H1 (cell line): ENCODE measurements at regions not wholly inside any gene's neighbourhood (a gene's known extent, or its start where the extent isn't known, plus 50 kb on each side); places are given as distances from the start of the nearest gene placed in this dataset.

Experiments
- CTCF ChIA-PET: fragments of 300-600 bp; sonication (Branson Sonifier 250); formaldehyde crosslinking; loops from one replicate; lab custom pipeline; 2021; ENCODE audit not compliant: partially characterized antibody; lab: Charles Lee
- POLR2A ChIA-PET: fragments of 300-600 bp; sonication (Branson Sonifier 250); formaldehyde crosslinking; loops from one replicate; lab custom pipeline; 2021; ENCODE audit warnings: inconsistent platforms; ENCODE audit not compliant: partially characterized antibody; lab: Charles Lee
- DNase-seq, 2 experiments: peaks; one replicate each; pipeline versions ENCODE4 v3.0.0 to v3.0.0-alpha.2; 2010 to 2022; ENCODE audit warnings: low spot score in 2 of 2, low read depth in 1 of 2, mixed read lengths in 1 of 2
- FAIRE-seq: peaks from 2 replicates; lab custom pipeline; 2011; peaks lifted over from hg19 to GRCh38; lab: Jason Lieb, UNC
- H2AFZ ChIP-seq: 2 replicates; pipeline ENCODE4 v1.8.1; 2012; ENCODE audit warnings: low read length, inconsistent platforms
- H2AK5ac ChIP-seq: 2 replicates; pipeline ENCODE4 v1.6.1; 2013; ENCODE audit warnings: low read depth, low read length
- H2BK120ac ChIP-seq: replicated peaks from 2 replicates; pipeline ENCODE3; 2013; ENCODE audit warnings: low read depth, low read length, inconsistent platforms
- H2BK12ac ChIP-seq: 2 replicates; pipeline ENCODE4 v1.6.1; 2013; ENCODE audit warnings: low read depth, low read length
- H2BK15ac ChIP-seq: 2 replicates; pipeline ENCODE4 v1.6.1; 2013; ENCODE audit warnings: low read length
- H2BK20ac ChIP-seq: 2 replicates; pipeline ENCODE4 v1.6.1; 2013; ENCODE audit warnings: low read length
- H2BK5ac ChIP-seq: 2 replicates; pipeline ENCODE4 v1.6.1; 2013; ENCODE audit warnings: low read depth, low read length
- H3K14ac ChIP-seq: 2 replicates; pipeline ENCODE4 v1.6.1; 2013; ENCODE audit warnings: inconsistent platforms; ENCODE audit not compliant: insufficient read length
- H3K18ac ChIP-seq: 2 replicates; pipeline ENCODE4 v1.6.1; 2013; ENCODE audit warnings: low read length; ENCODE audit errors: extremely low read depth
- H3K23ac ChIP-seq: 2 replicates; pipeline ENCODE4 v1.6.1; 2013; ENCODE audit warnings: inconsistent platforms; ENCODE audit not compliant: insufficient read length
- H3K23me2 ChIP-seq: 2 replicates; pipeline ENCODE4 v1.6.1; 2013; ENCODE audit warnings: low read depth, low read length
- H3K27ac ChIP-seq: 2 replicates; pipeline ENCODE4 v1.6.1; 2011; ENCODE audit warnings: low read depth, low read length, inconsistent platforms
- H3K27me3 ChIP-seq, 4 experiments: replicated peaks in 1 of 4; 1 replicate in 1 of 4; 2 replicates in 3 of 4; pipeline versions ENCODE4 v1.6.1 to v1.8.1; 2011 to 2013; ENCODE audit warnings: low read length in 3 of 4, mild to moderate bottlenecking in 3 of 4, inconsistent platforms in 2 of 4, mixed read lengths in 2 of 4, moderate library complexity in 1 of 4; ENCODE audit not compliant: control insufficient read depth in 3 of 4, insufficient read depth in 3 of 4; ENCODE audit errors: extremely low read depth in 1 of 4
- H3K36me3 ChIP-seq, 4 experiments: 2 replicates each; pipeline versions ENCODE4 v1.6.1 to v1.8.1; 2011 to 2013; ENCODE audit warnings: mild to moderate bottlenecking in 4 of 4, low read length in 3 of 4, moderate library complexity in 2 of 4, control low read depth in 1 of 4, inconsistent platforms in 1 of 4; ENCODE audit not compliant: insufficient read depth in 4 of 4, control insufficient read depth in 2 of 4
- H3K4ac ChIP-seq: replicated peaks from 2 replicates; pipeline ENCODE3; 2013; ENCODE audit warnings: low read length, low read depth, mixed read lengths, inconsistent platforms; ENCODE audit not compliant: insufficient read length
- H3K4me1 ChIP-seq, 4 experiments: replicated peaks in 1 of 4; 1 replicate in 1 of 4; 2 replicates in 3 of 4; pipeline versions ENCODE4 v1.6.1 to v1.8.1; 2011 to 2013; ENCODE audit warnings: low read length in 3 of 4, inconsistent platforms in 2 of 4, mixed read lengths in 1 of 4; ENCODE audit not compliant: insufficient read depth in 4 of 4, control insufficient read depth in 3 of 4
- H3K4me2 ChIP-seq, 2 experiments: 2 replicates each; pipeline versions ENCODE4 v1.6.1 to v1.8.1; 2011 to 2013; ENCODE audit warnings: low read depth in 2 of 2, low read length in 2 of 2, control low read depth in 1 of 2, inconsistent platforms in 1 of 2, mild to moderate bottlenecking in 1 of 2; ENCODE audit not compliant: insufficient read depth in 1 of 2
- H3K4me3 ChIP-seq, 4 experiments: fragments of 200-600, 300-600 bp in 1 of 4; sonication (generic), shearing (Covaris generic), sonication (Bioruptor Twin) in 1 of 4; 2 replicates each; pipeline versions ENCODE4 v1.5.1 to v1.8.1; 2011 to 2016; ENCODE audit warnings: low read length in 4 of 4, low read depth in 3 of 4, control low read depth in 2 of 4, inconsistent platforms in 2 of 4, mild to moderate bottlenecking in 2 of 4, mixed read lengths in 1 of 4, moderate library complexity in 1 of 4; ENCODE audit not compliant: insufficient read depth in 2 of 4; ENCODE audit errors: extremely low read depth in 1 of 4
- H3K56ac ChIP-seq: replicated peaks from 2 replicates; pipeline ENCODE3; 2013; ENCODE audit warnings: low read depth, mild to moderate bottlenecking, mixed read lengths, low read length, inconsistent platforms; ENCODE audit not compliant: insufficient read length
- H3K79me1 ChIP-seq: 2 replicates; pipeline ENCODE4 v1.6.1; 2013; ENCODE audit warnings: low read depth, low read length, control low read depth
- H3K79me2 ChIP-seq, 2 experiments: 2 replicates each; pipeline versions ENCODE4 v1.6.1 to v1.8.1; 2012 to 2013; ENCODE audit warnings: low read length in 2 of 2, mild to moderate bottlenecking in 2 of 2, inconsistent platforms in 1 of 2; ENCODE audit not compliant: insufficient read depth in 2 of 2, control insufficient read depth in 1 of 2
- H3K9ac ChIP-seq, 4 experiments: replicated peaks in 1 of 4; 1 replicate in 1 of 4; 2 replicates in 3 of 4; pipeline versions ENCODE4 v1.6.1 to v1.8.1; 2011 to 2013; ENCODE audit warnings: low read depth in 3 of 4, low read length in 3 of 4, control low read depth in 2 of 4, mild to moderate bottlenecking in 2 of 4, moderate library complexity in 2 of 4, inconsistent platforms in 1 of 4; ENCODE audit errors: extremely low read depth in 1 of 4
- H3K9me3 ChIP-seq, 2 experiments: 2 replicates each; pipeline versions ENCODE4 v1.6.1 to v1.8.1; 2012 to 2013; ENCODE audit warnings: mild to moderate bottlenecking in 2 of 2, moderate library complexity in 2 of 2, control low read depth in 1 of 2, inconsistent platforms in 1 of 2, low read depth in 1 of 2, low read length in 1 of 2, mixed read lengths in 1 of 2; ENCODE audit not compliant: insufficient read depth in 2 of 2
- H4K20me1 ChIP-seq, 2 experiments: replicated peaks in 1 of 2; 2 replicates each; pipeline versions ENCODE3 to v1.8.1; 2011 to 2013; ENCODE audit warnings: inconsistent platforms in 2 of 2, low read length in 2 of 2, mild to moderate bottlenecking in 1 of 2; ENCODE audit not compliant: insufficient read depth in 2 of 2, control insufficient read depth in 1 of 2
- H4K5ac ChIP-seq: 2 replicates; pipeline ENCODE4 v1.6.1; 2013; ENCODE audit warnings: low read length, low read depth, mixed read lengths, inconsistent platforms; ENCODE audit not compliant: insufficient read length
- H4K8ac ChIP-seq: 2 replicates; pipeline ENCODE4 v1.8.0; 2013; ENCODE audit warnings: mild to moderate bottlenecking, moderate library complexity, low read length, inconsistent platforms; ENCODE audit not compliant: insufficient read depth; ENCODE audit errors: extremely low read depth
- H4K91ac ChIP-seq: replicated peaks from 2 replicates; pipeline ENCODE3; 2013; ENCODE audit warnings: low read length, mixed read lengths, inconsistent platforms; ENCODE audit not compliant: insufficient read length
- BCL11A ChIP-seq, 2 experiments: IDR thresholded peaks; one replicate each; pipeline ENCODE4 v1.6.1; 2011; ENCODE audit warnings: low read depth in 2 of 2, low read length in 2 of 2, mild to moderate bottlenecking in 2 of 2
- BRCA1 ChIP-seq: IDR thresholded peaks from 2 replicates; pipeline ENCODE4 v1.6.1; 2012; ENCODE audit warnings: low read depth, low read length, improper control_type of control experiment
- CREB1 ChIP-seq: IDR thresholded peaks from 2 replicates; pipeline ENCODE4 v1.6.1; 2012; ENCODE audit warnings: inconsistent platforms
- JUN ChIP-seq: IDR thresholded peaks from 2 replicates; pipeline ENCODE4 v1.6.1; 2011; ENCODE audit warnings: low read depth, mild to moderate bottlenecking, improper control_type of control experiment, low read length
- SIRT6 ChIP-seq: IDR thresholded peaks from one replicate; pipeline ENCODE4 v1.7.1; 2012; ENCODE audit warnings: low read length, inconsistent platforms
- WGBS, 2 experiments: shearing (Covaris generic) in 1 of 2; methylation state at CpG; one replicate each; pipeline versions ENCODE4 v1.1.6 to v1.1.7; 2013 to 2015; ENCODE audit warnings: low lambda C conversion rate in 2 of 2, mixed read lengths in 2 of 2, inconsistent platforms in 1 of 2, low coverage in 1 of 2, missing lambda C conversion rate in 1 of 2; ENCODE audit not compliant: insufficient replicate concordance in 2 of 2, insufficient coverage in 1 of 2, insufficient read length in 1 of 2; ENCODE audit errors: extremely low coverage in 1 of 2, missing lambda C conversion rate in 1 of 2; 5-methylcytosine and 5-hydroxymethylcytosine counted together

- 81% methylated on average over 6 of the region's 6 CpGs; no CpG with 5 or more reads in 1 of the 2 experiments for WGBS, 2 experiments
Measured at GRCh38 chr6:14984519-14984853, 261.4 kb upstream of the JARID2 start.

More at GRCh38 chr6:14984519-14984853, 261.4 kb upstream of the JARID2 start:
- no peak overlapping the region for H2BK20ac ChIP-seq
- H3K56ac ChIP-seq, result no peak overlapping the region
- H3K4me1 ChIP-seq, result peaks cover 0 to 6% (median 1%) of the 10 kb centered on the region in 4 experiments; a peak in 3 of 7 replicates
- no peak overlapping the region for H3K4me2 ChIP-seq
- H4K8ac ChIP-seq, result no peak overlapping the region
- H3K23ac ChIP-seq, result no peak overlapping the region
- no peak overlapping the region for H2BK15ac ChIP-seq
- no peak overlapping the region for H3K18ac ChIP-seq
- H3K4ac ChIP-seq, result no peak overlapping the region
- CTCF ChIA-PET, result interaction anchor here (1.0 kb wide), 2 partner anchors 17 to 211 kb away, joined by 3 read pairs; no protein-coding TSS in a partner anchor
- no peaks in the 10 kb centered on the region for H3K27me3 ChIP-seq
- peaks cover 0 to 4% of the 10 kb centered on the region in 2 experiments; a peak in 2 of 4 replicates for H3K79me2 ChIP-seq
- no peak overlapping the region for H2BK120ac ChIP-seq
- H4K20me1 ChIP-seq, result no peaks in the 10 kb centered on the region
- TF ChIP-seq BRCA1 (no peak), SIRT6 (no peak), BCL11A (IDR thresholded peaks at IDR 0.05; ENCODE audit: low read depth in 2 of 2, low read length in 2 of 2) (no peak), JUN (no peak), CREB1 (no peak)
- TF ChIP-seq, all 59 proteins: peak for 0
- POLR2A ChIA-PET, result interaction anchor here (1.5 kb wide), 1 partner anchor 9 kb away, joined by 3 read pairs; no protein-coding TSS in a partner anchor
- Histone ChIP-seq H4K5ac (no peak overlapping the region), H3K9ac (no peak overlapping the region), H3K36me3 (peaks cover 0 to 49% (median 1%) of the 10 kb centered on the region in 4 experiments; a peak in 4 of 8 replicates), H2AFZ (no peak overlapping the region), H3K14ac (no peak overlapping the region), H2BK12ac (no peak overlapping the region), H2AK5ac (no peak overlapping the region), H2BK5ac (no peak overlapping the region), H3K4me3 (no peak overlapping the region), H4K91ac (no peak overlapping the region), H3K27ac (no peak overlapping the region), H3K79me1 (peaks cover 12% of the 10 kb centered on the region), H3K23me2 (no peaks in the 10 kb centered on the region), H3K9me3 (no peaks in the 10 kb centered on the region)
- FAIRE-seq (no peak), DNase-seq (no peak)
